GM19351 (cell line): ENCODE measurements at regions not wholly inside any gene's neighbourhood (a gene's known extent, or its start where the extent isn't known, plus 50 kb on each side); places are given as distances from the start of the nearest gene placed in this dataset.

ENCODE experiments used
- ATAC-seq: cut with Tn5 transposase; IDR thresholded peaks from one replicate; pipeline ENCODE4 v1.9.1; 2021; ENCODE audit warnings: mild to moderate bottlenecking, moderate library complexity; ENCODE audit not compliant: unreplicated experiment

GRCh38 chr4:184575306-184575705 lies 73.9 kb downstream of the CASP3 start:
- peak; percentile 43 for ATAC-seq

GRCh38 chr4:184574861-184575260 lies 74.4 kb downstream of the CASP3 start:
- ATAC-seq = no peak

DNA sequence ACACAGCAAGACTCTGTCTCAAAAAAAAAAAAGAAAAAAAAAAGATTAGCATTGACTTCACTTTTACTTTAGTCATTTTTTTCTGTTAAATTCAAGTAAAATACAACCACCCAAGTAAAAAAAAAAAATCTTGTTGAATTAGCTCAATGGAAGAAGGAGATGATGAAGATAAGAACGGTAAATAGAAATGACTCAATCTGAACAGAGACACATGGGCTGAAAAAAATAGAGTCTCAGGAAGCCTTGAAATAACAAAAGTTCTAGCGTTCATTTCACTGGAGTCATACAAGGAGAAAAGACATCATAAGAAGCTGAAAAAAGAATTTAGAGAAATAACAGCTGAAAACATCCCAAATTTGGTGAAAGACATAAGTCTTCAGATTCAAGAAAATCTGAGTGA lies 75.5 kb downstream of the CASP3 start:
- no peak for ATAC-seq

DNA sequence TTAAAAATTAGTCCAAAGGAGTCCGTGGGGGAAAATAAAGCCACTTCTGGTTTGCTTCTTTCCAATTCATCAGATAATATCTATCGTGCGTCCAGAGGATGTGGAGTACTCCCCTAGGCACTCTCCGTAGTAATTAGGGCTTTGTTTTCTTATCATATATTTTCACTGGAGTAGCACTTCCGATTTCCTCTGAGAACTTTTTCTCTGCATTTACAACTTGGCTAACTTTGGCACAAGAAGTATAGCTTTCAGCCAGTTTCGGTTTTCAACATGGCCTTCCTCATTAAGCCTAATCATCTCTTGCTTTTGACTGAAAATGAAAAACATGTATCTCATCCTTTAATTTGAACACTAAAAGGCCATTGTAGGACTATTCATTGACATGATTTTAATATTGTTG lies 80.5 kb downstream of the CASP3 start:
- ATAC-seq = peak; percentile 55

DNA sequence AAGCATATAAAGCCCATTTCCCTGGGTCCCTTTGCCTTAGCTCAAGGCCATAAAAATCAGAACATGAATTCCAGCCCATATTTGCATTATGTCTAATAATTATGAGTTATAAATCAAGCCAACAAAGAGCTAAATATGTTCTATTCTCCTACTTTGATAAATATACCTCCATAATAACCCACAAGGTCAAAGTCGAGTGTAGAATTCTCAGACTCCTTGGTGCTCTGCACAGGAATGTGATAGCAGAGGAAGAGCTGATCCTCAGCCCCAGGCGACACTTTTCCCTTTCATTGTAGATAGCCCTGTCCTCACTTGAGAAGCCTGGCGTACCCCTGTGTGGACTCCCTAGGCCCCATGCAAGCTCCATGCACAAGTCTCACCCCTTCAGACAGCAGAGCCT lies 85.6 kb downstream of the CASP3 start:
- no peak for ATAC-seq

GRCh38 chr4:184558996-184559395 lies 84.6 kb upstream of the IRF2 start:
- ATAC-seq = no peak

GRCh38 chr4:184553891-184554290 lies 79.5 kb upstream of the IRF2 start:
- ATAC-seq = no peak

DNA sequence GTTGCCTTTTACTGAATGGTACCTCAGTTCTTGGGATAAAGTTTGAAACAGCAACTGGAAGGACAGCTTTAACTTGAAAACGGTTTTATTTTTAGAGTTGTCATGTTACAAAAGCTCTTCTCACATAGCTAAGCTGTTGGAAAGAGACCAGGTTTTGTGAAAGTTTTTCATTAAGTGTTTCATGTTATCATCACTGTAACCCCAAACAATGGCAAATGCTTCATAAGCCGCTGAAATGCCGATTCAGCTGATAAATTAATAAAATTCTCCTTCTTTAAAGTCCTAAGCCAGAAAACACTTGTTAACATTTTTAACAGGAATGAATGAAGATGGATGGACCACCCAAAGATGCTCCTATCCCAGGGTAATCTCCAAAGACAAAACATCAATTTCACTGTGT lies 76.1 kb upstream of the IRF2 start:
- ATAC-seq = no peak

DNA sequence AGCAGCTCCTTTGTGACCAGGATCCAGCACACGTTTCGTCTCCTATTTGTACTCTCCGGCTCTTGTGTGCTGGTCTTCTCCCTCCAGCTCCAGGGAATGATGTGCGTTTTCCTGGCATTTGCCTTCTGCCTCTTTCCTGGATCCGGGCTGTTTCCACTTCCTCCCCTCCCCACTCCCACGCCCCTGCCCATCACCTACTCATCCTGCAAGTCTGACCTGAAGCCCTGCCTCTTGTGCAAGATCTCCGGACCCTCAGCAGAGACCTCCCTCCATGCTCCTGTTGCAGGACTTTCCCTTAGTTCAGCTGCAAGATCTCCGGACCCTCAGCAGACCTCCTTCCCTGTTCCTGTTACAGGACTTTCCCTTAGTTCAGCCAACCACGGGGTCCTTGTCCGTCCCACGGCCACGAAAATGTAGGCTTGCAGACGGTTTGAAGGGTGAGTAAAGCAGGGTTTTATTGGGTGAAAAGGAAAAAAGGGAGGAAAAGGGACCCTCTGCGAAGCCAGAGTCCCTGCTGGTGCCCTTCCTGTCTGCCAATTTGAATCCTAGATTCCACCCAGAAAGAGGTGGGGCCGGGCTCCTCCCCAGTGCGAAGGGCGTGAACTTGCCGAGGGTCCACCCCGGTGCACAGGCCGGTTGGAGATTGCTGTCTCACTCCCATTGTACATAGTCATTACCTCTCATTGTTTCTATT lies 74.4 kb upstream of the IRF2 start:
- no peak for ATAC-seq

- ATAC-seq = no peak
Observed at GRCh38 chr4:184548316-184548647, 73.9 kb upstream of the IRF2 start.

DNA sequence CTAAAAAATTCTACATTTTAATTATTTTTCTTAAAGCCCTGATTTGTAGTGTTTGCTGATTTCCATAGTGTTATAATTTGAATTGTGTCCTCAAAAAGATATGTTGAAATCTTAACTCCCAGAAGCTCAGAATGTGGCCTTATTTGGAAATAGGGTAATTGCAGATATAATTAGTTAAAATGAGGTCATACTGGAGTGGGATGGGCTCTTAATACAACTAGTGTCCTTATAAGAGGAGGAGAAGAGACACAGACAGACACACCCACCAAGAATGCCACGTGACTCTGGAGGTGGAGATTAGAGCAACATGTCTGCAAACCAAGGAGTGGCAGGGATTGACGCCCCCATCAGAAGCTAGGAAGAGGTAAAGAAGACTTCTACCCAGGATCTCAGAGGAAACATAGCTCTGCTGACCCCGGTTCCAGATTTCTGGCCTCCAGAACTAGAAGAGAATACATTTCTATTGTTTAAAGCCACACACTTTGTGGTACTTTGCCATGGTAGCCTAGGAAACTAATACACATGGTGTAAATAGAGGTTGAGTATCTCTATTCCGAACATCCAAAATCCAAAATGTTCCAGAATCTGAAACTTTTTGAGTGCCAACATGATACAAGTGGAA lies 70.5 kb upstream of the IRF2 start:
- no peak for ATAC-seq

- ATAC-seq = no peak
Observed at GRCh38 chr4:184541907-184542306, 67.6 kb upstream of the IRF2 start.

DNA sequence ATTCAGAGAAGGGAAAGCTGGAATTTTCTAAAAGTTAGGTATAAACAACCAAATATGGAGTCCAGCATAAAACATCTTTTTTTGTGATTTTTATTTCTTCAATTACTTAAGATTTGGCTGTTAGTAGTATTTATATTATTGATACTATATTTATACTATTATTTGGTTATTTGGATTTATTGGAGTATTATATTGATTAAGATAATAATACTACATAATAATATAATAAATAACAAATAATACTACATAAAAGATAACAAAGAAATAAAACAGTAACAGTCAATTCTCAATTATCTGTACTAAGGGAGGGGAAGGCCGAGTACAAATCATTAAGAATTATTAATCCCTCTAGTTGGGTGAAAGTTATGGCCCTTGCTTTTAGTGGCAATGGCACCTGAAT lies 66.0 kb upstream of the IRF2 start:
- ATAC-seq = no peak

GRCh38 chr4:184538023-184538599 lies 63.8 kb upstream of the IRF2 start:
- peak; percentile 50 for ATAC-seq

DNA sequence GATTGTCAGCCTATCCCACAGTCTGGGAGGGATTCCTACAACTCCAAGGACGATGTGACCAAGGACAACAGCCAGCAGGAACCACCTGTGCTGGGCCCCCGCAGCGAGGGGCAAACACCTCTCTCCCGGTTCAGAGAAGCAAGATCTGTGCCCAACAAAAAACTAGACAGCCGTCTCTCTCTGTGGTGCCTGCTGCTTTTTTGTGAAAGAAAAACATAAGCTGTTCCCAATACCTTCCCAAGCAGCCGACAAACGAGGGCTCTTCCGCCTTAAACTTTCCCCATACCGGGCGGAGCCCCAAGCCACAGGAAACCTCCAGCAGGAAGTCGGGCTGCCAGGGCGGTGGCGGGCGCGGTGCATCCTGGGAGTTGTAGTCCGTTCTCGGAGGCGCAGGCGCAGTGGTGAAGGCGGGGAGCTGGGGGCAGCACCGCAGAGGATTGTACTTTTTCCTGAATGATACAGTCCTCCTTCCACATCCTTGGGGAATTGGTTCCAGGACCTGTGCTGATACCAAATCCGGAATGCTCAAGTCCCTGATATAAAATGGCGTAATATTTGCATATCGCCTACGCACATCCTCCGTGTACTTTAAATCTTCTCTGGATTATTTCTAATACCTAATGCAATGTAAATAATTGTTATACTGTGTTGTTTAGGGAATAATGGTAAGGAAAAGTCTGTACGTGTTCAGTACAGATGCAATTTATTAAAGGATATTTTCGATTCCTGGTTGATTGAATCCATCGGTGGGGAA lies 63.1 kb upstream of the IRF2 start:
- ATAC-seq = peak; percentile 41

- no peak for ATAC-seq
Observed at GRCh38 chr4:184536881-184537248, 62.5 kb upstream of the IRF2 start.

- ATAC-seq = no peak
Observed at GRCh38 chr4:184536065-184536880, 61.9 kb upstream of the IRF2 start.

DNA sequence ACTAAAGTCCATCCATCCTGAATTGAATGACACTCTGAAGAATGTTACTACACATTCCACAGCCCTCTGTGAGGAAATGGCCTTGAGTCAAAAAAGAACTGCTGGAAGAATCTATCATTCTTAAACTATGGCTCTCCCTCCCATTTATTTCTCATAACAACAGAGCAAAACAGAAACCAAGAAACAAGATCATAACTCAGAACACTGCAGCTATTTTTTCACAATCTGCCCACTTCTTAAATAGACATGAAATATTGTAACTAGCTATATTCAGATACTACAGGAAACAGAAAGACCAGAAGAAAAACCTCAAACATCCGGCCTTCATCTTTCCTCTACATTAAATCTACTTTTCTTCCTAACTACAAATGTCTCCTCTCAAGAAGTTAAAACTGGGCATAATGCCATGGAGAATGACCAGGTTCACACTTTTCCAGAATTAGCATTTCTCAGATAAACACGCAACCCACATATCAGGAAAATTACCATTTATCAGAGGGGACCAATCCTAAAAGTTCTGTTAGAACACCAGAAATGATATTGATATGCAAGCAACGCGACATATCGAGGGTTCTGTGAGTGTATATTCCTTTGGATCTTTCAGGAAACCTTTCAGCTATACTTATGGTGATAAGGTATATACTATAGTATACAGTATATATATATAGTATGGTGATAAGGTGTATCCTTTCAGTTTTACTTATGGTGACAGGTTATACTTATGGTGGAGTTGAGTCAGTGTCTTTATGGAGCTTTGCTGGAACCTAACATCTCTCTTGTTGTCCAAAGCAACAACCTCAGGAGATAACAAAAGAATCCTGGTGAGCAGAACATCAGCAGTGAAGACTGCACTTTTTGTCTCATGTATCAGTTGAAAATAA lies 60.4 kb upstream of the IRF2 start:
- ATAC-seq = peak; percentile 58

- ATAC-seq = no peak
Observed at GRCh38 chr4:184533908-184534307, 59.6 kb upstream of the IRF2 start.

GRCh38 chr4:184531008-184531407 lies 56.7 kb upstream of the IRF2 start:
- no peak for ATAC-seq
